G401 (cell line): ENCODE measurements at regions not wholly inside any gene's neighbourhood (a gene's known extent, or its start where the extent isn't known, plus 50 kb on each side); places are given as distances from the start of the nearest gene placed in this dataset.

ENCODE experiments used
- DNase-seq: peaks from one replicate; pipeline ENCODE4 v3.0.0-alpha.2; 2015; ENCODE audit warnings: low spot score
- in situ Hi-C: cut with HindIII; loops from 2 replicates; pipeline ENCODE4 v1.10.0; 2016; ENCODE audit warnings: low sequenced_read_pairs, mixed read lengths

GRCh38 chr4:123617791-123618190 lies 221.2 kb downstream of the SPRY1 start:
- DNase-seq: peak; percentile 19
- in situ Hi-C loops: no loop called here

- in situ Hi-C loops: no loop called here
- DNase-seq: peak; percentile 25
Observed at GRCh38 chr4:123618606-123619005, 222.0 kb downstream of the SPRY1 start.

DNA sequence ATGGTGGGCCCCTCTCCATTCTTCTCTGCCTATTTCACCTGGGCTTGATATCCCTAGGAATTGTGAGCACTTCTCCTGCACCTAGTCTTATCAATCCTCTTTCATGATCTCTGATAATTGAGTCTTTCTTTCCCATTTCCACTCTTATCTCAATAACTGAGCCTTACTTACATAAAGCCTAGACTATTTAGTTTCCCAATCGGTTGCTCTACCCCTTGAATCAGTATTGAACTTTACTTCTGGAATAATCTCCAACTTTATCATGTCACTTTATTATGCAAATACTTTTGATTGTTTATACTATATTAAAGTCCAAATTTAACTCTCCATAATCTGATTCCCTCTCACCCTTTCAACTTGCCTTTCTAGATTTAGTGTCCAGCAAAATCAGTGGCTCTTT lies 222.7 kb downstream of the SPRY1 start:
- in situ Hi-C loops: no loop called here

DNA sequence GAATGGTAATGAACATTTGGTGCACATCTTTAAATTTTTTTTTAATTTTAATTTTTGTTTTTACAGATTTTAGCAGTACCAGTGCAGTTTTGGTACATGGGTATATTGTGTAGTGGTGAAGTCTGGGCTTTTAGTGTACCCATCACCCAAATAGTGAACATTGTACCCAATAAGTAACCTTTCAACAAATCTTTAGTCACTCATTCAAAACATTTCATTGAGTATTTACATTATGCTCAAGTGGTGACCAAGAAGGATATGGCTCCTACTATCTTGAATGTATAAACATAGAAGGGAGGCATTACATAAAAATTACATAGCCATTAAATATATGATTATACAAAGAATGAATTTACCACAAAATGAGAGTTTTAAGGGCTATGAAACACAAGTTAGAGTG lies 223.3 kb downstream of the SPRY1 start:
- in situ Hi-C loops: no loop called here
- DNase-seq: no peak

More for the DNA sequence above, 222.7 kb downstream of the SPRY1 start:
- no peak for DNase-seq

GRCh38 chr4:123621072-123621705 lies 224.6 kb downstream of the SPRY1 start:
- peak; percentile 45 for DNase-seq
- in situ Hi-C loops: no loop called here

GRCh38 chr4:123622572-123622971 lies 226.0 kb downstream of the SPRY1 start:
- in situ Hi-C loops: no loop called here

GRCh38 chr4:123623611-123624010 lies 227.0 kb downstream of the SPRY1 start:
- in situ Hi-C loops: no loop called here
- peak; percentile 26 for DNase-seq

More at GRCh38 chr4:123622572-123622971, 226.0 kb downstream of the SPRY1 start:
- peak; percentile 29 for DNase-seq

GRCh38 chr4:123624959-123625358 lies 228.4 kb downstream of the SPRY1 start:
- DNase-seq: no peak
- in situ Hi-C loops: no loop called here

GRCh38 chr4:123628288-123628687 lies 231.7 kb downstream of the SPRY1 start:
- in situ Hi-C loops: no loop called here

DNA sequence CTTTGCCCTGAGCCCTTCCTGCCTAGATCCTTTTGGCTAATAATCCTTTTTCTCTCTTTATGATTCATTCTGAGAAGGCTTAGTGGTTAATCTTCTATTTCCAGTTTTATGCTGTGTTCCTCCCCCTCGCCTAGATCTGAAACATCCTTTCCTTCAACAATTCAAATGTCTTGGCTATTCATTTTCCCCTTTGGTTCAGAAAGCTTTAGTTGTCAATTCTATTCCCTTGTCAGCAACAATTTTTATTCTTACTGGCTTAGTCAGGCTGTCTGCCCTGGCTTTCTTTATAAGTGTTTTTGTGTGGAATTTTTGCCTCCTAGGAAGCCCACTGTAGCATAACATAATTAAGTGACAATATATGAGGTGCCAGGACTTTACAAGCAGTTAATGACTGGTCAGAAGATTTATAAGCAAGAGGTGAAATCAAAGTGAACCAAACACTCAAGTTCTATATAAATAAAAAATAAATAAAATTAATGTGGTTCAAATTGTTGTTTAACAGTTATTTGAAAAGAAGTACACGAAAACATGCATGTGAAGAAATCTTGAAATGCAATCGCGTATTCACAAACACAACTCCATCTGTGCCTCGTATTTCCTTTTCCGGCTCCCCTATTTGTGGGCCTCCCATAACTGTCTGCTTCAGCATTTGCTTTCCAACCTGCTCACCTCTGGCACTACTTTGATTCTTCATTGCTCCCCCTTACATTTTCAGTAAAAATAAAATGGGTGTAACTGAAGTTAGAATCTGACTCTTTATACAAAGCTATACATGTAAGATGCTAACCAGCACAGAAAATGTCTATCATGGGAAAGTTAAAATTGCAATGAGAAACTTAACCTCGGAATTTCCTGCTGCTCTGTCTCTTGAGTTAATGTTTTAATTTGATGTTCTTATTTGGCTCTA lies 235.4 kb downstream of the SPRY1 start:
- in situ Hi-C loops: no loop called here
- DNase-seq: peak; percentile 38

More at GRCh38 chr4:123628288-123628687, 231.7 kb downstream of the SPRY1 start:
- DNase-seq: no peak

- no peak for DNase-seq
- in situ Hi-C loops: no loop called here
Observed at GRCh38 chr4:123632693-123633030, 236.1 kb downstream of the SPRY1 start.

- no peak for DNase-seq
- in situ Hi-C loops: no loop called here
Observed at GRCh38 chr4:123638834-123639233, 242.2 kb downstream of the SPRY1 start.

DNA sequence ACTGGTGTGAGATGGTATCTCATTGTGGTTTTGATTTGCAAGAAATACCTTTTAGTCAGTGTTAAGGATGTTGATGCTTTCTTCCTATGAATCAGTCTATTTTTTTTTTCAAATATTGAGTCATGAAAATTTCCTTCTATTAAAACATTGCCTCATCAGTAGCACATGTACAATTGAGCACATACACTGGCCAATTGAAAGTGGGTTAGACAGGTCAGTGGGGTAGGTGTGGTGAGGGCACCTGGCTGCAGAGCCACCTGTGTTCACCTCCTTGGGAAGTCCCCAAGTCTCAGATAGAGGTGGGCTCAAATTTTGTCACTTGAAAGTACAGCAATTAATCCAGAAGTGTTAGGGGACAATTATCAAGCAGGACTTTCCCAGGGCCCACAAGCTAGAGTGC lies 243.7 kb downstream of the SPRY1 start:
- in situ Hi-C loops: no loop called here
- no peak for DNase-seq

GRCh38 chr4:123640824-123641223 lies 244.2 kb downstream of the SPRY1 start:
- in situ Hi-C loops: no loop called here
- no peak for DNase-seq

DNA sequence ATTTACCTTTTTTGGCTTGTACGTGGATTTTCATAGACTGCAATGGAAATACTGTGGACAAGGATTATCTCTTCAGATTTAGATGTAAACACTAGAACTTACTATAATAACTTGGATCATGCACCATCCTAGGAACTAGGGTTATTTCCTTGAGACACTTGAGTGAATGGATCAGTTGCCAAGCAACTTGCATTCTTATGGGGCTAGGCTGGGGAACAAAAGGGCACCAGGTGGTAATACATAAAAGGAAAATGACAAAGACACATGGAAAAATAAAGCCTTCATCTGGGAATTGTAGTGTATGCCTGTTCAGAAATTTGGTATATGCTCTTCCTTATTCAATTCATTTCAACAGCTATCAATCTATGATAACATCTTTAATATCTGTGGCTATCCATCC lies 247.1 kb downstream of the SPRY1 start:
- no peak for DNase-seq
- in situ Hi-C loops: no loop called here

DNA sequence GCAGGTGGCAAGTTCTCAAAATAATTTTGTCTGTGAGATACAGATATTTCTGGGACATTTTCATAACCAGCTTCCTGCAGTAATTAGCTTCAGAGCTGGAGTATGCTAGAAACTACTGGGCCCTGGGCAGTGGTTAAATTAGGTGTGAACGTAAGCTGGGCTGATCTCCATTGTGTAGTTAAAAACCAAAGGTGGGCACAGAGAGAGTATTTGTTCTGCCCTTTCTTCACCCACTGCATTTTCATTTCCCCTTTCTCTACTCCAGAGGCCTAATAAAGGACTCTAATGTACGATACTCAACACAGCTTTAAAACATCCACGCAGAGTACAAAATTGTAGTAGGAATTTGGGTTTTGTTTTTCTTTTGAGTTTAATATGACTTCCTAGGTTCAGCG lies 252.7 kb downstream of the SPRY1 start:
- no peak for DNase-seq
- in situ Hi-C loops: no loop called here

GRCh38 chr4:123649645-123650391 lies 253.2 kb downstream of the SPRY1 start:
- in situ Hi-C loops: no loop called here
- peak; percentile 45 for DNase-seq

- in situ Hi-C loops: no loop called here
- DNase-seq: no peak
Observed at GRCh38 chr4:123651066-123651465, 254.5 kb downstream of the SPRY1 start.

- no peak for DNase-seq
- in situ Hi-C loops: no loop called here
Observed at GRCh38 chr4:123651536-123652180, 255.1 kb downstream of the SPRY1 start.
